Vagina (tissue), 2 donors: ENCODE measurements at regions not wholly inside any gene's neighbourhood (a gene's known extent, or its start where the extent isn't known, plus 50 kb on each side); places are given as distances from the start of the nearest gene placed in this dataset.
"Not testable (repeated sequence)": the region's sequence is repeated elsewhere in the genome, so short reads cannot be mapped to it uniquely, and the experiment has no call there.

ENCODE experiments used
- CTCF ChIP-seq, 3 experiments: fragments of 450-650 bp in 2 of 3; fragments of 200-600 bp in 1 of 3; sonication (generic) in 1 of 3; IDR thresholded peaks; one replicate each; pipeline ENCODE4 v1.5.1; 2017 to 2019; ENCODE audit warnings: antibody characterized with exemption in 3 of 3, mild to moderate bottlenecking in 2 of 3, moderate library complexity in 2 of 3
- POLR2AphosphoS5 ChIP-seq, 2 donors: sonication (generic); formaldehyde crosslinking; IDR thresholded peaks; one replicate each; pipeline ENCODE4 v1.9.0; 2017; ENCODE audit warnings: antibody characterized with exemption in 2 of 2, mild to moderate bottlenecking in 2 of 2, low read depth in 1 of 2; ENCODE audit not compliant: insufficient read depth in 1 of 2

- not testable (repeated sequence) for TF ChIP-seq CTCF (IDR thresholded peaks at IDR 0.05); POLR2AphosphoS5 (IDR thresholded peaks at IDR 0.05; ENCODE audit: insufficient read depth in 1 of 2, low read depth in 1 of 2)
Observed at GRCh38 chr5:25407365-25407764, 762.6 kb upstream of the CDH10 start.
